ENCODE measurements at regions not wholly inside any gene's neighbourhood (a gene's known extent, or its start where the extent isn't known, plus 50 kb on each side); places are given as distances from the start of the nearest gene placed in this dataset.

DNA sequence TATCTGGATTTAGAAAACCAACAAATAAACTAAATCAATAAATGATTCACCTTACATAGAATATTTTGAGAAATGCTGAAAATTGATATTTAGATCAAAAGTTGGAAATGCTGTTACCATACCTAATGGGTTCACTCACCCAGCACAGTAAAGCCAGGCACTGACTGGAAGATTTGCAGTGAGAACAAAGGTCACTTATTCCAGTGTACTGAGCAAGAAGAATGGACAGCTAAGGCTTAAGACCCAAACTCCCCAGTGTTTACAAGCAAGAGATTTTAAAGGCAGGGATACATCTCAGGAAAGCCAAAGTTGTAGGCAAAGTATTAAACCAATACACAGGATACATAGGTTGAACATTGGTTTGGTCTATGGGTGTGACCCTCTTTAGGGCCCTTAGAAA lies 523.9 kb upstream of the PCDH9 start:
- DNase-seq = no peak

DNA sequence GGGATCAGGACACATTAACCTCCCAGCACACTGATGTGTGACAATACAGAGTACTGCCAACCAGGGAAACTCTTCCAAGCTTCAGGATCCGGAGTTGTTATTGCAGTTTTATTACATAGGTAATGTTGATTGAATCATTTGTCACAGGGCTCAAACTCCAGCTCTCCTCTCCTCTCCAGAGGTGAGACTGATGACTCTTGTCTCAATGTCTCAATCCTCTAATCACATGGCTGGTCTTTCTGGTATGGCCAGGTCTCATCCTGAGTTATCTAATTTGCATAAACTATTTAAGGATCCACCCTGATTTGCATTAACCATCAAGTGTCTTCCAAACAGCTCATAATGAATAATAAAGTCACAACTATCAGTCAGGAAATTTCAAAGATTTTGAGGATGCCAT lies 522.6 kb upstream of the PCDH9 start:
- no peak for DNase-seq

DNA sequence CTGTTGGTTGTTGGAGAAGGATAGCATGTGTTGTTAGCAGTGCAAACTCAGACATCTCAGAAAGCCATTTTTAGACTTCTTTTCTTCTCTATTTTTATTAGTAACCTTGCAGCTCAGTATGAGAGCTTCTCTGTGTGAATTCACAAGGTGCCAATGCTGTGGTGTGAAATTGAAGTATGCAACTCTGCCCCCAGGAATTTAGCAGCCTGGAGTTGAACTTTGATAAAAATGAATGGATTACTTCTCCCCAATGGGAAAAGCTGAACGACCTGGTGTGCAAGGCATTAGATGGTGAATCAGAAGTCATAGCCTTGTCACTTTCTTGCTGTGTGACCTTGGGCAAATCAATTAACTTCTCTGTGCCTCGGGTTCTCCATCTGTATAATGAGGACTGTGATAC lies 512.3 kb upstream of the PCDH9 start:
- no peak for DNase-seq

- no peak for DNase-seq
Measured at GRCh38 chr13:67740871-67741535, 510.9 kb upstream of the PCDH9 start.

- peak; percentile 20 to 27 for DNase-seq
Measured at GRCh38 chr13:67736646-67737420, 506.7 kb upstream of the PCDH9 start.

DNA sequence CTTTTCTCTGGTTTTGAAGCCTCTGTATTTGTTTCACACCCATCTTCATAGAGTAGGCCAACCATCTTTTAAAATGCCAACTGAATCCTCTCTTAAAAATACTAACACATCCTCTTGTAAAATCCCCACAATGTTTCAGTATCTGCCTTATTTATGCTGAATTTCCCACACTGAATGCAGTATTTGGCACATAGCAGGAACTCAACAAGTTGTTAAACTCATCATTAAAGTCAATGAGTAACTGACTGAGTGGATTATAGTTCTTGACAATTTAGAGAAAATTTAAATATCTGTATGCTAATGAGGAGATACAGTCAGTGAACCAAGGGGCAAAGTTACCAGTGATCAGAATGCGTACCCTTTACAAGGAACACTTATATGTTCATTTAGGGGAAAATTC lies 505.5 kb upstream of the PCDH9 start:
- no peak for DNase-seq

DNA sequence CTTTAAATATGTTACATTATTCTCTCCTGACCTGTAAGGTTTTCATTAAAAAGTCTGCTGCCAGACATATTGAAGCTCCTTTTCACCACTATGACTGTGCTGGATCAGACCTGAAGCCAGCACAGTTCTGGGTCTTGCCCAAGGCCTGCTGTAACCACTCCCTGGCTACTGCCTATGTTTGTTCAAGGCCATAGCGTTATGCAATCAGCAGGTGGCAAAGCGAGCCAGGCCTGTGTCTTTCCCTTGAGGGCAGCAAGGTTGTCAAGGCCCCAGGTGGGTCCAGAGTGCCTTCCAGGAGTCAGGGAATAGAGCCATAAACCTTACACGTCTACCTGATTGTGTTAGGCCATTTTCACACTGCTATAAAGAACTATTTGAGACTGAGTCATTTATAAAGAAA lies 496.8 kb upstream of the PCDH9 start:
- DNase-seq = no peak

DNA sequence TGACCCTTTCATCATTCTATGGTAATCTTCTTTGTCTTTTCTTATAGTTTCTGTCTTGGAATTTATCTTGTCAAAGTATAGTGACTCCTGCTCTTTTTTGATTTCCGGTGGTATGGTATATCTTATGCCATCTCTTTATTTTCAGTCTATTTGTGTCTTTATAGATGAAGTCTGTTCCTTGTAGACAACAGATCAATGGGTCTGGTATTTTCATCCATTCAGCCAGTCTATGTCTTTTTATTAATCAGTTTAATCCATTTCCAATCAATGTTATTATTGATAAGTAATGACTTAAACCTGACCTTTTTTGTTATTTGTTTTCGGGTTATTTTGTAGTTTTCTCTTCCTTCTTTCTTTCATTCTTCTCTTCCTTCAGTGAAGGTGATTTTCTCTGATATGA lies 495.9 kb upstream of the PCDH9 start:
- no peak for DNase-seq

DNA sequence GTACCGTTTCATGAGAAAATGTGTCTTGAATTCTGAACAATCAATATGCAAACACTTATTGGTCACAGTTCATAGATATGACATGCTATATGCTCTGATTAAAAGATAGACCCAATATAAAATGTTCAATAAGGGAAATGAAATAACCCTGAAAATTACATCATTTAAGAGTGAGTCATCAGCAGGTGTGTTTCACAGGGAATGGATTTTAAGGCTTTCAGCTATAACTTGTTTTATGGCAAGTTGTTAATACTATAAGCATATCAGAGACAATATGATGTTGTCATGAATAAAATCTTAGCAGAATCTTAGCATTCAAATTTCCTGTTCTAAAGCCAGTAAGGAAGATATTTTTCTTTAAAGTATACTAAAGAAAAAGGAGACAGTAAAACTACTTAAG lies 483.4 kb upstream of the PCDH9 start:
- DNase-seq = no peak

DNA sequence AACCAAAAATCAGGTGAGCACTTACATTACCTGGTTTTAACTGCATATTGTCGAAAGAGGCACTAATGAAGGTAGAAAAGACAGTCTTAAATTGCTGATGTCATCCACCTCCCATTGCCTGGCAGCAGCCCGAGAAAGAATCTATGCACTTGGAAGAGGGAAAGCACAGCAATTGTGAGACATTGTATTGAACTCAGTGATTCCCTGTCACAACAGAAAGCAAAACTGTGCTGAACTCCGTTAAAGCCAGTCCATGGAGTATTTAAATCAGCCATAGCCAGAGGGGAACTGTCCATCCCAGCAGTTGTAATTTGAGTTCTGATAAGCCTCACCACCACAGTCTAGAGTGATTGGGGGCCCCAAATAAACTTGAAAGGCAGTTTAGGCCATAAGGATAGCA lies 466.6 kb upstream of the PCDH9 start:
- no peak for DNase-seq

DNA sequence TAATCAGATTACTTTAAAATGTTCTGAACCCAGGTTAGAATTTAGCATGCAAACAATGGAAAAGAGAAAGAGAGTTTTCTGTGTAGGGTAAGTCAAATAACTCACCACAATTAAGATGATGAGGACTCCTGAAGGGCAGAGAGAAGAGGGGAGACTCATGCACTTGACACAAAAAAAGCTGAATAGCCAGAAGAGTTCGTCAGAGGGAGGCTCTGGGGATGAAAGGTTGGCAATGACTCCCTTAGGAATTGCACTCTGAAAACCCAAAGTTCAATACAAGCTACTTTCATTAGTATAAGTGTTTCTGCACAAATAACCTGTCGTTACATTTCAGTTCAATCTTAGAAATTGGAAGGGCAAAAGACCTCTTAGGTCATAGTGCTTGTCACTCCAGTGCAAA lies 434.4 kb upstream of the PCDH9 start:
- DNase-seq = no peak

DNA sequence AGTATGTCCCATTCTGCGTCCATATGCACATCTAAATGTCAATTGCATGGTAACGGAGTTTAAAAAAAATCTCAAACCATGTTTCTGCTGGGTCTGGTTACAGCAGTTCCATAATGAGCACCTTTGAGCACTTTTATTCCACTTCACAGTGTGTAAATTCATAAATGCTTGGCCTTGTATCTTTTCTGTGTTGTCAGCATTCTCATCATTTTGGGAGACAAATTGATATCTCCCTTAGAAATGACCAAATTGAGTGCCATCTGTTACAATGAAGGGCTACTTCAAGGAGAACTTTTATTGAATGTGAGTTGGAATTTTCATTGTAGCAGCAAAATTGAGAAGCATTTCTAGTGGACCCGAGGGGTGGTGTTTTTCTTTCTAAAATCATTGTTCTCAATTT lies 432.9 kb upstream of the PCDH9 start:
- no peak for DNase-seq

GRCh38 chr13:67652887-67653286 lies 422.8 kb upstream of the PCDH9 start:
- no peak for DNase-seq

DNA sequence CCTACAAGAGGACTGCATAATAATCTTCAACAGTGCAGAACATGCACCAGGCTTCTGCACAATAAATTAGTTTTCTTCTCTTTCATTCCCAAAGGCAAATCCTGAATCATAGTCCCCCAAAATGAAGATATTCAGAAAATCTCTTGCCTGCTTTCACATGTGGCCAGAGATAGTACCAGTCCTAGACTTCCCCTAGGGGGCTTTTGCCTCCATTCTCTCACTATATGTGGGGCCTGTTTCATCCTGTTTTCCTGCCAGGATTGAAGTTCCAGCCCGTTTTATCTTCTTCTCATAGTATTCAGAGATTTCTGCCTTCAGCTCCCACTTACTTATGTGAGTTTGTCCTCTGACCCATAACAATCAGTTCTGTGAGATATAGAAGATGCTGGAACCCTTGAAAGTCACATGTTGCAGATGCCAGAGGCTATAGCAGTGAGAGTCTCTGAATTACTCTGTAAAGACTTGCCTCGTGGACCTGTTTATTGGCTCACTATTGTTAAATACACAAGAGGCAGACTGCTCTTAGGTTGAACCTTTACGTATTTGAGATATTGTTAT lies 421.9 kb upstream of the PCDH9 start:
- DNase-seq = no peak

DNA sequence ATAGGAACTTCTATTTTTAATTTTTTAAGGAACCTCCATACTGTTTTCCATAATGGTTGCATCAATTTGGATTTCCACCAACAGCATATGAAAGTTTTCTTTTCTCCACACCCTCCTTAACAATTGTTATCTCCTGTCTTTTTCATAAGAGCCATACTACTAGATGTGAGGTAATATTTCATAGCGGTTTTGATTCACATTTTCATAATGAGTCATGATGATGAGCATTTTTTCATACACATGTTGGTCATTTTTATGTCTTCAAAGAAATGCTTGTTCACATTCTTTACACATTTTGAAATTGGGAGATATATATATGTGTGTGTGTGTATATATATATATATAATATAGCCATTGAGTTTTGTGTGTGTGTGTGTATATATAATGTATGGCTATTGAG lies 420.3 kb upstream of the PCDH9 start:
- no peak for DNase-seq

- DNase-seq = no peak
Measured at GRCh38 chr13:67645874-67646467, 415.8 kb upstream of the PCDH9 start.

- DNase-seq = no peak
Measured at GRCh38 chr13:67643516-67644055, 413.4 kb upstream of the PCDH9 start.

- DNase-seq = no peak
Measured at GRCh38 chr13:67642657-67643056, 412.5 kb upstream of the PCDH9 start.

GRCh38 chr13:67635754-67636153 lies 405.6 kb upstream of the PCDH9 start:
- DNase-seq = no peak

- no peak for DNase-seq
Measured at GRCh38 chr13:67632590-67632989, 402.5 kb upstream of the PCDH9 start.

- peak in 1 of 2 experiments; percentile 79 for DNase-seq
Measured at GRCh38 chr13:67630640-67631039, 400.5 kb upstream of the PCDH9 start.

- no peak for DNase-seq
Measured at GRCh38 chr13:67623630-67624029, 393.5 kb upstream of the PCDH9 start.

GRCh38 chr13:67620665-67621064 lies 390.5 kb upstream of the PCDH9 start:
- no peak for DNase-seq

DNA sequence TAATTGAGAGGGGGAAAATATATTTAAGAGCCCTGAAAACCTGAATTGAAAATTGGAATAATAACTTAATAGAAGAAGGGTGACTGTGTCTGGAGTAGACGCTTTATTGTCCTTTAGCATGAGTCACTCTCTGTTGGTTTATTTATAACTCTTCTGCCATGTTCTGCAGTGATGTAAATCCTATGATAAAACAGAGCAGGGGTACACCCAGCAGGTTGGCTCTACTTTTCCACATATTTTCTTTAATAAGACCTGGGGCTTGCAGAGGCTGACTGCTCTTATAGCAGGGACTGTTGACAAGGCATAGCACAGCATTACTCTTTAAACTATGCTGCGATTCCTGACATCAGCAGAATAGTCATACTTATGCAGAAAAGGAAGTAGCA lies 389.9 kb upstream of the PCDH9 start:
- no peak for DNase-seq
